ENCODE measurements at regions not wholly inside any gene's neighbourhood (a gene's known extent, or its start where the extent isn't known, plus 50 kb on each side); places are given as distances from the start of the nearest gene placed in this dataset.

GRCh38 chr5:68946728-68947127, 147.1 kb upstream of the SLC30A5 start:
- H3K4me3 ChIP-seq (ENCODE audit: low read depth in 1 of 2, low read length in 2 of 2) = no peak overlapping the region
- no peak overlapping the region for H2AFZ ChIP-seq (ENCODE audit: low read depth, low read length)
- H3K4me2 ChIP-seq (ENCODE audit: insufficient read depth, low read length) = no peak overlapping the region
- H3K27ac ChIP-seq (ENCODE audit: low read length) = no peak overlapping the region
- H3K79me2 ChIP-seq (ENCODE audit: insufficient read depth, low read length) = no peaks in the 10 kb centered on the region
- no peaks in the 10 kb centered on the region for H3K36me3 ChIP-seq (ENCODE audit: insufficient read depth, low read length)
- DNase-seq = no peak
- H4K20me1 ChIP-seq (ENCODE audit: insufficient read depth, low read length) = no peaks in the 10 kb centered on the region
- no peaks in the 10 kb centered on the region for H3K9me3 ChIP-seq (ENCODE audit: insufficient read depth, low read length, severe bottlenecking)
- no peaks in the 10 kb centered on the region for H3K27me3 ChIP-seq (ENCODE audit: insufficient read depth, low read length, poor library complexity)
- H3K4me1 ChIP-seq (ENCODE audit: insufficient read depth, low read length) = no peaks in the 10 kb centered on the region
- no peak overlapping the region for H3K9ac ChIP-seq (ENCODE audit: low read depth, low read length)
- no peak for ATAC-seq (ENCODE audit: insufficient read depth, low read depth)
- TF ChIP-seq CTCF (IDR thresholded peaks at IDR 0.05; ENCODE audit: borderline replicate concordance, extremely low read depth, low read length, poor library complexity, severe bottlenecking) = no peak
- no peak for TF ChIP-seq EZH2 (IDR thresholded peaks at IDR 0.05; ENCODE audit: borderline replicate concordance, low read depth, low read length, severe bottlenecking)

GRCh38 chr5:68947986-68948385, 145.8 kb upstream of the SLC30A5 start:
- Histone ChIP-seq H2AFZ (ENCODE audit: low read depth, low read length) (no peak overlapping the region), H4K20me1 (ENCODE audit: insufficient read depth, low read length) (no peaks in the 10 kb centered on the region), H3K36me3 (ENCODE audit: insufficient read depth, low read length) (no peaks in the 10 kb centered on the region), H3K4me1 (ENCODE audit: insufficient read depth, low read length) (no peaks in the 10 kb centered on the region), H3K27me3 (ENCODE audit: insufficient read depth, low read length, poor library complexity) (no peaks in the 10 kb centered on the region), H3K9ac (ENCODE audit: low read depth, low read length) (no peak overlapping the region), H3K27ac (ENCODE audit: low read length) (no peak overlapping the region), H3K4me3 (ENCODE audit: low read depth in 1 of 2, low read length in 2 of 2) (no peak overlapping the region), H3K79me2 (ENCODE audit: insufficient read depth, low read length) (no peaks in the 10 kb centered on the region), H3K4me2 (ENCODE audit: insufficient read depth, low read length) (no peak overlapping the region), H3K9me3 (ENCODE audit: insufficient read depth, low read length, severe bottlenecking) (no peaks in the 10 kb centered on the region)
- TF ChIP-seq CTCF (IDR thresholded peaks at IDR 0.05; ENCODE audit: borderline replicate concordance, extremely low read depth, low read length, poor library complexity, severe bottlenecking) = no peak
- TF ChIP-seq EZH2 (IDR thresholded peaks at IDR 0.05; ENCODE audit: borderline replicate concordance, low read depth, low read length, severe bottlenecking) = no peak
- DNase-seq (no peak), ATAC-seq (ENCODE audit: insufficient read depth, low read depth) (no peak)

- H3K9me3 ChIP-seq (ENCODE audit: insufficient read depth, low read length, severe bottlenecking) = no peaks in the 10 kb centered on the region
- DNase-seq (no peak), ATAC-seq (ENCODE audit: insufficient read depth, low read depth) (no peak)
- no peak overlapping the region for H3K4me2 ChIP-seq (ENCODE audit: insufficient read depth, low read length)
- TF ChIP-seq CTCF (IDR thresholded peaks at IDR 0.05; ENCODE audit: borderline replicate concordance, extremely low read depth, low read length, poor library complexity, severe bottlenecking) (no peak), EZH2 (IDR thresholded peaks at IDR 0.05; ENCODE audit: borderline replicate concordance, low read depth, low read length, severe bottlenecking) (no peak)
- H3K27me3 ChIP-seq (ENCODE audit: insufficient read depth, low read length, poor library complexity) = no peaks in the 10 kb centered on the region
- no peaks in the 10 kb centered on the region for H4K20me1 ChIP-seq (ENCODE audit: insufficient read depth, low read length)
- no peaks in the 10 kb centered on the region for H3K4me1 ChIP-seq (ENCODE audit: insufficient read depth, low read length)
- H2AFZ ChIP-seq (ENCODE audit: low read depth, low read length) = no peak overlapping the region
- H3K79me2 ChIP-seq (ENCODE audit: insufficient read depth, low read length) = no peaks in the 10 kb centered on the region
- no peak overlapping the region for H3K27ac ChIP-seq (ENCODE audit: low read length)
- H3K4me3 ChIP-seq (ENCODE audit: low read depth in 1 of 2, low read length in 2 of 2) = no peak overlapping the region
- H3K36me3 ChIP-seq (ENCODE audit: insufficient read depth, low read length) = no peaks in the 10 kb centered on the region
- no peak overlapping the region for H3K9ac ChIP-seq (ENCODE audit: low read depth, low read length)
Measured at GRCh38 chr5:68949256-68949655, 144.6 kb upstream of the SLC30A5 start.

GRCh38 chr5:68949711-68950110, 144.1 kb upstream of the SLC30A5 start:
- H3K4me2 ChIP-seq (ENCODE audit: insufficient read depth, low read length) = no peak overlapping the region
- no peaks in the 10 kb centered on the region for H3K9me3 ChIP-seq (ENCODE audit: insufficient read depth, low read length, severe bottlenecking)
- H3K27ac ChIP-seq (ENCODE audit: low read length) = no peak overlapping the region
- TF ChIP-seq EZH2 (IDR thresholded peaks at IDR 0.05; ENCODE audit: borderline replicate concordance, low read depth, low read length, severe bottlenecking) (no peak), CTCF (IDR thresholded peaks at IDR 0.05; ENCODE audit: borderline replicate concordance, extremely low read depth, low read length, poor library complexity, severe bottlenecking) (no peak)
- no peak overlapping the region for H3K4me3 ChIP-seq (ENCODE audit: low read depth in 1 of 2, low read length in 2 of 2)
- H3K27me3 ChIP-seq (ENCODE audit: insufficient read depth, low read length, poor library complexity) = no peaks in the 10 kb centered on the region
- ATAC-seq (ENCODE audit: insufficient read depth, low read depth) = no peak
- no peaks in the 10 kb centered on the region for H3K4me1 ChIP-seq (ENCODE audit: insufficient read depth, low read length)
- no peaks in the 10 kb centered on the region for H3K36me3 ChIP-seq (ENCODE audit: insufficient read depth, low read length)
- H3K79me2 ChIP-seq (ENCODE audit: insufficient read depth, low read length) = no peaks in the 10 kb centered on the region
- DNase-seq = no peak
- no peaks in the 10 kb centered on the region for H4K20me1 ChIP-seq (ENCODE audit: insufficient read depth, low read length)
- no peak overlapping the region for H2AFZ ChIP-seq (ENCODE audit: low read depth, low read length)
- no peak overlapping the region for H3K9ac ChIP-seq (ENCODE audit: low read depth, low read length)

All from DND-41 (cell line).